Left lobe of liver (tissue), 2 donors: ENCODE measurements at regions not wholly inside any gene's neighbourhood (a gene's known extent, or its start where the extent isn't known, plus 50 kb on each side); places are given as distances from the start of the nearest gene placed in this dataset.
"Not testable (repeated sequence)": the region's sequence is repeated elsewhere in the genome, so short reads cannot be mapped to it uniquely, and the experiment has no call there.

Experiments used
- ATAC-seq: fragments of 200-7000 bp; cut with Tn5 transposase; one replicate; pipeline ENCODE4 v1.9.1; 2020; ENCODE audit warnings: mild to moderate bottlenecking, moderate library complexity
- DNase-seq: peaks from one replicate; pipeline ENCODE4 v3.0.0-alpha.2; 2020; ENCODE audit warnings: low spot score
- donor health status: DM: no; HTN: no; CAD: no; lungs with moderate emphysema.
- donor health status: DM: no; HTN: yes; CAD: no.

- DNase-seq (no peak), ATAC-seq (no peak)
These were observed 178.0 kb downstream of the FOXG1 start for GRCh38 chr14:28944605-28945004.

- DNase-seq (no peak), ATAC-seq (no peak)
These were observed 179.7 kb downstream of the FOXG1 start for GRCh38 chr14:28946267-28946666.

- ATAC-seq (no peak), DNase-seq (no peak)
These were observed 182.9 kb downstream of the FOXG1 start for GRCh38 chr14:28949503-28949902.

GRCh38 chr14:28952161-28952560, 185.6 kb downstream of the FOXG1 start:
- ATAC-seq (no peak), DNase-seq (no peak)

GRCh38 chr14:28952666-28953065, 186.1 kb downstream of the FOXG1 start:
- DNase-seq (no peak), ATAC-seq (no peak)

GRCh38 chr14:28953973-28954372, 187.4 kb downstream of the FOXG1 start:
- no peak for ATAC-seq
- DNase-seq: no peak

GRCh38 chr14:28966416-28967233, 200.0 kb downstream of the FOXG1 start:
- no peak for DNase-seq
- ATAC-seq: no peak

- no peak for ATAC-seq
- DNase-seq: no peak
These were observed 208.5 kb downstream of the FOXG1 start for GRCh38 chr14:28975084-28975483.

- ATAC-seq (no peak), DNase-seq (no peak)
These were observed 215.6 kb downstream of the FOXG1 start for GRCh38 chr14:28982228-28982627.

- DNase-seq (no peak), ATAC-seq (no peak)
These were observed 216.7 kb downstream of the FOXG1 start for GRCh38 chr14:28983279-28983678.

- no peak for DNase-seq
These were observed 220.9 kb downstream of the FOXG1 start for GRCh38 chr14:28987516-28987915.

GRCh38 chr14:28997196-28997595, 230.6 kb downstream of the FOXG1 start:
- not testable (repeated sequence) for ATAC-seq, DNase-seq

More at GRCh38 chr14:28987516-28987915, 220.9 kb downstream of the FOXG1 start:
- ATAC-seq: no peak

GRCh38 chr14:28999656-29000055, 233.1 kb downstream of the FOXG1 start:
- no peak for ATAC-seq

GRCh38 chr14:29005647-29006046, 239.1 kb downstream of the FOXG1 start:
- no peak for DNase-seq

More at GRCh38 chr14:28999656-29000055, 233.1 kb downstream of the FOXG1 start:
- no peak for DNase-seq

GRCh38 chr14:29007990-29008389, 241.4 kb downstream of the FOXG1 start:
- DNase-seq (no peak), ATAC-seq (no peak)

More at GRCh38 chr14:29005647-29006046, 239.1 kb downstream of the FOXG1 start:
- ATAC-seq: no peak

- DNase-seq (peak; percentile 50), ATAC-seq (peak; percentile 80)
These were observed 249.7 kb downstream of the FOXG1 start for GRCh38 chr14:29016050-29016900.

GRCh38 chr14:29023505-29023904, 256.9 kb downstream of the FOXG1 start:
- not testable (repeated sequence) for DNase-seq, ATAC-seq

GRCh38 chr14:29027441-29027840, 260.9 kb downstream of the FOXG1 start:
- ATAC-seq, DNase-seq: not testable (repeated sequence)

GRCh38 chr14:29027941-29028705, 261.5 kb downstream of the FOXG1 start:
- ATAC-seq: peak; percentile 36
- not testable (repeated sequence) for DNase-seq

- ATAC-seq: peak; percentile 99
- peak; percentile 76 for DNase-seq
These were observed 262.5 kb downstream of the FOXG1 start for GRCh38 chr14:29028973-29029582.
